ENCODE measurements at regions not wholly inside any gene's neighbourhood (a gene's known extent, or its start where the extent isn't known, plus 50 kb on each side); places are given as distances from the start of the nearest gene placed in this dataset.
"Not testable (repeated sequence)": the region's sequence is repeated elsewhere in the genome, so short reads cannot be mapped to it uniquely, and the experiment has no call there.

DNA sequence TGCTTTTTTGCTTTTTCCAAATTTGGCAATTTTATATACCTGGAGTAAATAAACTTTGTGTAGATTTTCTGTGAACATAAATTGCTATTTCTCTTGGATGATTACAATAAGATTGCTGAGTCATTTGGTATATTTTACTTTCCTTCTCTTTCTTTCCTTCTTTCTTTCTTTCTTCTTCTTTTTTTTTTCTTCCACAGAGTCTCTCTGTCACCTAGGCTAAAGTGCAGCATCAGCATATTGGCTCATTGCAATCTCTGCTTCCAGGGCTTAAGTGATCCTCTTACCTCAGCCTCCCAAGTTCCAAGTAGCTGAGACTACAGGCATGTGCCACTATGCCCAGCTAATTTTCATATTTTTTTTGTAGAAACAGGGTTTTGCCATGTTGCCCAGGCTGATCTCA, 201.2 kb upstream of the OR4C13 start:
- H3K14ac ChIP-seq (ENCODE audit: low read length in 2 of 2); H4K8ac ChIP-seq (ENCODE audit: low read length); H3K4me1 ChIP-seq (ENCODE audit: control insufficient read depth, insufficient read depth, low read depth, low read length); H2BK12ac ChIP-seq (ENCODE audit: low read length in 2 of 2); H2AFZ ChIP-seq (ENCODE audit: low read depth, low read length); H3K4me3 ChIP-seq (ENCODE audit: insufficient read depth in 1 of 2, low read depth in 1 of 2, low read length in 2 of 2); H2AK5ac ChIP-seq (ENCODE audit: low read length, severe bottlenecking); H3K18ac ChIP-seq (ENCODE audit: low read depth in 1 of 2, low read length in 2 of 2); H3K27me3 ChIP-seq (ENCODE audit: control insufficient read depth in 1 of 2, insufficient read depth in 1 of 2, low read length in 2 of 2); H3K4ac ChIP-seq (ENCODE audit: low read depth in 1 of 2, low read length in 2 of 2); H3K23ac ChIP-seq (ENCODE audit: low read length in 2 of 2); H3K27ac ChIP-seq (ENCODE audit: low read length, poor library complexity, severe bottlenecking); H2BK5ac ChIP-seq (ENCODE audit: low read depth, low read length, poor library complexity, severe bottlenecking); H4K91ac ChIP-seq (ENCODE audit: low read length); H2BK120ac ChIP-seq (ENCODE audit: low read depth, low read length); H3K4me2 ChIP-seq (ENCODE audit: low read length, poor library complexity, severe bottlenecking); H3K9me3 ChIP-seq (ENCODE audit: control insufficient read depth, low read length); H2BK15ac ChIP-seq (ENCODE audit: low read depth, poor library complexity, severe bottlenecking); H3K36me3 ChIP-seq (ENCODE audit: control insufficient read depth in 1 of 2, insufficient read depth in 2 of 2, low read depth in 1 of 2, low read length in 2 of 2); H3K79me1 ChIP-seq (replicated peaks; ENCODE audit: low read length, poor library complexity, severe bottlenecking); H3K9ac ChIP-seq (ENCODE audit: low read length); DNase-seq: not testable (repeated sequence)

DNA sequence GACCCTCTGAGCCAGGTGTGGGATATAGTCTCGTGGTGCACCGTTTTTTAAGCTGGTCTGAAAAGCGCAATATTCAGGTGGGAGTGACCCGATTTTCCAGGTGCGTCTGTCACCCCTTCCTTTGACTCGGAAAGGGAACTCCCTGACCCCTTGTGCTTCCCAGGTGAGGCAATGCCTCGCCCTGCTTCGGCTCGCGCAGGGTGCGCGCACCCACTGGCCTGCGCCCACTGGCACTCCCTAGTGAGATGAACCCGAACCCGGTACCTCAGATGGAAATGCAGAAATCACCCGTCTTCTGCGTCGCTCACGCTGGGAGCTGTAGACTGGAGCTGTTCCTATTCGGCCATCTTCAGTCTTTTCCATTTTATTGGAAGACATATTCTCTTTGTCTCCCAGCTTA, 171.4 kb upstream of the OR4C13 start:
- H3K4me2 ChIP-seq (ENCODE audit: low read length, poor library complexity, severe bottlenecking); H2AK5ac ChIP-seq (ENCODE audit: low read length, severe bottlenecking); H4K91ac ChIP-seq (ENCODE audit: low read length); H3K14ac ChIP-seq (ENCODE audit: low read length in 2 of 2); H2BK120ac ChIP-seq (ENCODE audit: low read depth, low read length); DNase-seq; H4K8ac ChIP-seq (ENCODE audit: low read length); H3K4ac ChIP-seq (ENCODE audit: low read depth in 1 of 2, low read length in 2 of 2); H3K27ac ChIP-seq (ENCODE audit: low read length, poor library complexity, severe bottlenecking); H3K4me1 ChIP-seq (ENCODE audit: control insufficient read depth, insufficient read depth, low read depth, low read length); H2BK12ac ChIP-seq (ENCODE audit: low read length in 2 of 2); H2BK15ac ChIP-seq (ENCODE audit: low read depth, poor library complexity, severe bottlenecking); H3K79me1 ChIP-seq (replicated peaks; ENCODE audit: low read length, poor library complexity, severe bottlenecking); H2AFZ ChIP-seq (ENCODE audit: low read depth, low read length); H3K36me3 ChIP-seq (ENCODE audit: control insufficient read depth in 1 of 2, insufficient read depth in 2 of 2, low read depth in 1 of 2, low read length in 2 of 2); H3K4me3 ChIP-seq (ENCODE audit: insufficient read depth in 1 of 2, low read depth in 1 of 2, low read length in 2 of 2); H3K27me3 ChIP-seq (ENCODE audit: control insufficient read depth in 1 of 2, insufficient read depth in 1 of 2, low read length in 2 of 2); H2BK5ac ChIP-seq (ENCODE audit: low read depth, low read length, poor library complexity, severe bottlenecking); H3K23ac ChIP-seq (ENCODE audit: low read length in 2 of 2); H3K9me3 ChIP-seq (ENCODE audit: control insufficient read depth, low read length); H3K18ac ChIP-seq (ENCODE audit: low read depth in 1 of 2, low read length in 2 of 2); H3K9ac ChIP-seq (ENCODE audit: low read length): not testable (repeated sequence)
- 92% methylated on average over 13 of the region's 20 CpGs for WGBS

DNA sequence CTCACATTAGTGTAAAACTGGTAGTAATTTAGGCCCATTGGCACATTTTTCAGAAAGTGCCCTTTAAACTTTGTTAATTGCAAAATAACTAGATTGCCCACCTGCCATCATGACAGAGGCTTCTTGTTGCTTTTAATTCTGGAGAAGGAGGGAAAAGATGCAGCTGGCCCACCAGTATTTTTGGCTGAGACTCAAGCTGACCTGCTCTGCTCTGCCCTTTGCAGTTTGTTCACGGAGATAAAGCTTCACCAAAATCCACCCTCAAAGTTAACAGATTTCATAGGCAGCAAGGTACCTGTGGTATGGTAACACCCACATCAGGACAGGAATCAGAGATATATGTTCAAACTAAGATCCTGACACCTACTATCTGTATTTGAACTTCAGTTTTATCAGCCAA, 170.2 kb upstream of the OR4C13 start:
- not testable (repeated sequence) for H4K8ac ChIP-seq (ENCODE audit: low read length); H2BK5ac ChIP-seq (ENCODE audit: low read depth, low read length, poor library complexity, severe bottlenecking); H3K4me3 ChIP-seq (ENCODE audit: insufficient read depth in 1 of 2, low read depth in 1 of 2, low read length in 2 of 2); H3K36me3 ChIP-seq (ENCODE audit: control insufficient read depth in 1 of 2, insufficient read depth in 2 of 2, low read depth in 1 of 2, low read length in 2 of 2); H3K9ac ChIP-seq (ENCODE audit: low read length); H2BK120ac ChIP-seq (ENCODE audit: low read depth, low read length); H3K27me3 ChIP-seq (ENCODE audit: control insufficient read depth in 1 of 2, insufficient read depth in 1 of 2, low read length in 2 of 2); DNase-seq; H3K4me2 ChIP-seq (ENCODE audit: low read length, poor library complexity, severe bottlenecking); H3K4me1 ChIP-seq (ENCODE audit: control insufficient read depth, insufficient read depth, low read depth, low read length); H4K91ac ChIP-seq (ENCODE audit: low read length); H3K9me3 ChIP-seq (ENCODE audit: control insufficient read depth, low read length); H3K4ac ChIP-seq (ENCODE audit: low read depth in 1 of 2, low read length in 2 of 2); H3K27ac ChIP-seq (ENCODE audit: low read length, poor library complexity, severe bottlenecking); H3K23ac ChIP-seq (ENCODE audit: low read length in 2 of 2); H2AK5ac ChIP-seq (ENCODE audit: low read length, severe bottlenecking); H2BK15ac ChIP-seq (ENCODE audit: low read depth, poor library complexity, severe bottlenecking); H2BK12ac ChIP-seq (ENCODE audit: low read length in 2 of 2); H3K79me1 ChIP-seq (replicated peaks; ENCODE audit: low read length, poor library complexity, severe bottlenecking); H3K14ac ChIP-seq (ENCODE audit: low read length in 2 of 2); H2AFZ ChIP-seq (ENCODE audit: low read depth, low read length); H3K18ac ChIP-seq (ENCODE audit: low read depth in 1 of 2, low read length in 2 of 2)
- WGBS = 67% methylated on average over 1 of the region's 1 CpG

- not testable (repeated sequence) for H4K91ac ChIP-seq (ENCODE audit: low read length); H2AFZ ChIP-seq (ENCODE audit: low read depth, low read length); H3K36me3 ChIP-seq (ENCODE audit: control insufficient read depth in 1 of 2, insufficient read depth in 2 of 2, low read depth in 1 of 2, low read length in 2 of 2); H2BK12ac ChIP-seq (ENCODE audit: low read length in 2 of 2); H4K8ac ChIP-seq (ENCODE audit: low read length); H2BK15ac ChIP-seq (ENCODE audit: low read depth, poor library complexity, severe bottlenecking); H3K4ac ChIP-seq (ENCODE audit: low read depth in 1 of 2, low read length in 2 of 2); H3K4me2 ChIP-seq (ENCODE audit: low read length, poor library complexity, severe bottlenecking); H3K9ac ChIP-seq (ENCODE audit: low read length); H3K18ac ChIP-seq (ENCODE audit: low read depth in 1 of 2, low read length in 2 of 2); H3K14ac ChIP-seq (ENCODE audit: low read length in 2 of 2); H2BK120ac ChIP-seq (ENCODE audit: low read depth, low read length); H3K23ac ChIP-seq (ENCODE audit: low read length in 2 of 2); DNase-seq; H3K9me3 ChIP-seq (ENCODE audit: control insufficient read depth, low read length); H2BK5ac ChIP-seq (ENCODE audit: low read depth, low read length, poor library complexity, severe bottlenecking); H3K4me1 ChIP-seq (ENCODE audit: control insufficient read depth, insufficient read depth, low read depth, low read length); H3K4me3 ChIP-seq (ENCODE audit: insufficient read depth in 1 of 2, low read depth in 1 of 2, low read length in 2 of 2); H3K79me1 ChIP-seq (replicated peaks; ENCODE audit: low read length, poor library complexity, severe bottlenecking); H2AK5ac ChIP-seq (ENCODE audit: low read length, severe bottlenecking); H3K27me3 ChIP-seq (ENCODE audit: control insufficient read depth in 1 of 2, insufficient read depth in 1 of 2, low read length in 2 of 2); H3K27ac ChIP-seq (ENCODE audit: low read length, poor library complexity, severe bottlenecking)
- 78% methylated on average over 4 of the region's 6 CpGs for WGBS
Measured at GRCh38 chr11:49783841-49784240, 168.3 kb upstream of the OR4C13 start.

Data from mesenchymal stem cell (in vitro differentiated cells and primary cell).